Heart right ventricle (tissue), 16 donors: ENCODE measurements at regions not wholly inside any gene's neighbourhood (a gene's known extent, or its start where the extent isn't known, plus 50 kb on each side); places are given as distances from the start of the nearest gene placed in this dataset.
A peak's percentile ranks its signal among the peaks of the same experiment; 100 is the strongest.

Source experiments
- ATAC-seq, 8 donors: fragments of 200-7000 bp; cut with Tn5 transposase; one replicate each; pipeline ENCODE4 v1.9.1; 2020; ENCODE audit warnings: mild to moderate bottlenecking in 8 of 8, moderate library complexity in 8 of 8, moderate number of reproducible peaks in 1 of 8
- DNase-seq, 2 donors: peaks; one replicate each; pipeline ENCODE4 v3.0.0-alpha.2; 2020
- H3K27ac ChIP-seq, 10 donors: fragments of 200-600 bp; sonication (generic) in 2 of 10; one replicate each; pipeline versions ENCODE4 v1.5.0 to v1.8.0; 2020 to 2022; ENCODE audit warnings: mild to moderate bottlenecking in 3 of 10
- H3K27me3 ChIP-seq, 7 donors: fragments of 200-600 bp; one replicate each; pipeline ENCODE4 v1.8.0; 2021 to 2022; ENCODE audit warnings: mild to moderate bottlenecking in 2 of 7
- H3K36me3 ChIP-seq, 9 donors: fragments of 200-600 bp; sonication (generic) in 1 of 9; one replicate each; pipeline versions ENCODE4 v1.5.0 to v1.8.0; 2020 to 2022; ENCODE audit warnings: mild to moderate bottlenecking in 2 of 9
- H3K4me1 ChIP-seq, 9 donors: fragments of 200-600 bp; sonication (generic) in 1 of 9; one replicate each; pipeline versions ENCODE4 v1.5.0 to v1.8.0; 2020 to 2022; ENCODE audit warnings: mild to moderate bottlenecking in 4 of 9
- H3K4me3 ChIP-seq, 10 donors: fragments of 200-600 bp; sonication (generic) in 2 of 10; one replicate each; pipeline versions ENCODE4 v1.5.0 to v1.8.0; 2020 to 2022; ENCODE audit warnings: mild to moderate bottlenecking in 7 of 10, moderate library complexity in 2 of 10
- H3K9me3 ChIP-seq, 11 donors: fragments of 200-600 bp in 10 of 11; sonication (generic) in 2 of 11; one replicate each; pipeline versions ENCODE4 v1.5.0 to v1.8.0; 2013 to 2022; ENCODE audit warnings: mild to moderate bottlenecking in 2 of 11, control low read depth in 1 of 11, moderate library complexity in 1 of 11
- CTCF ChIP-seq, 9 donors: fragments of 200-600 bp; sonication (generic) in 2 of 9; IDR thresholded peaks; one replicate each; pipeline versions ENCODE4 v1.5.0 to v1.8.0; 2021 to 2022; ENCODE audit warnings: antibody characterized with exemption in 9 of 9, mild to moderate bottlenecking in 5 of 9, moderate library complexity in 1 of 9
- WGBS, 2 donors: extraction: QIAGEN DNeasy Blood & Tissue Kit; methylation state at CpG; one replicate each; pipeline ENCODE4 v1.1.7; 2013; ENCODE audit warnings: inconsistent platforms in 1 of 2; 5-methylcytosine and 5-hydroxymethylcytosine counted together
- intact Hi-C, 10 donors: fragments of 100-400 bp; cut with DNase I; formaldehyde crosslinking; loops; one replicate each; pipeline versions ENCODE4 v1.11.1 to v1.14.2; 2022
- donor health status: Arrhythmogenic right ventricular cardiomyopathy.
- donor health status: ischemic (EF 13 %, LVEDD 7.1; RV severe dilation, severe dysfunction).
- donor health status: healthy with polysubstance abuse.
- donor health status: DM: no; HTN: yes; CAD: no.
- donor health status: DM: no; HTN: no; CAD: no.
- donor health status: ischemic (EF 25% LVEDD 6.9; RV normal size, moderate dysfunction).
- donor health status: ischemic (EF 25% LVEDD 5.7; RV mildly dilated, moderate dysfunction).
- donor health status: healthy.
- donor health status: DM: yes; HTN: yes; CAD: no.
- donor health status: Ischemic cardiomyopathy.
- donor health status: ischemic (EF 35%, LVEDD 5.7; RV mildly dilated, moderate dysfunction).
- donor health status: nonischemic (EF 11% LVEDD 7.7; RV severe dilation, severe dysfunction).
- donor health status: DM: yes; HTN: yes; CAD: no.
- donor health status: PGD.
- donor health status: ischemic (EF 29% LVEDD 5.4; RV normal size, mild dysfunction).
- donor health status: nonischemic (EF 23%, LVEDD 6.1; RV moderate dilation, normal function).

GRCh38 chr16:61460020-61460419, 576.2 kb downstream of the CDH8 start:
- no peak for TF ChIP-seq CTCF (IDR thresholded peaks at IDR 0.05)
- H3K27me3 ChIP-seq = no peaks in the 10 kb centered on the region
- H3K9me3 ChIP-seq = peaks cover 0 to 37% (median 11%) of the 10 kb centered on the region in 11 donors
- no peak overlapping the region for H3K4me3 ChIP-seq
- intact Hi-C loops = no loop called here
- DNase-seq = no peak
- H3K4me1 ChIP-seq = no peaks in the 10 kb centered on the region
- 74 to 81% methylated on average over 3 of the region's 3 CpGs for WGBS, 2 donors
- ATAC-seq = no peak
- no peak overlapping the region for H3K27ac ChIP-seq
- H3K36me3 ChIP-seq = no peaks in the 10 kb centered on the region

GRCh38 chr16:61435346-61435745, 600.9 kb downstream of the CDH8 start:
- Histone ChIP-seq H3K4me3 (peak overlapping the region in 2 of 10 donors; percentile 5 to 17), H3K27me3 (no peaks in the 10 kb centered on the region), H3K27ac (no peak overlapping the region), H3K9me3 (no peaks in the 10 kb centered on the region), H3K36me3 (no peaks in the 10 kb centered on the region), H3K4me1 (peaks cover 0 to 6% (median 0%) of the 10 kb centered on the region in 9 donors)
- ATAC-seq (no peak), DNase-seq (no peak)
- TF ChIP-seq CTCF (IDR thresholded peaks at IDR 0.05) = no peak
- intact Hi-C loops = no loop called here
- WGBS, 2 donors = 56 to 60% methylated on average over 2 of the region's 2 CpGs

GRCh38 chr16:61432421-61432820, 603.8 kb downstream of the CDH8 start:
- TF ChIP-seq CTCF (IDR thresholded peaks at IDR 0.05) = peak in 1 of 9 donors; percentile 33
- Histone ChIP-seq H3K4me3 (no peak overlapping the region), H3K4me1 (peaks cover 0 to 6% (median 0%) of the 10 kb centered on the region in 9 donors), H3K9me3 (no peaks in the 10 kb centered on the region), H3K27me3 (no peaks in the 10 kb centered on the region), H3K27ac (no peak overlapping the region), H3K36me3 (no peaks in the 10 kb centered on the region)
- intact Hi-C loops = no loop called here
- 31% methylated on average over 4 of the region's 4 CpGs for WGBS, 2 donors
- DNase-seq (no peak), ATAC-seq (peak in 2 of 8 donors; percentile 48 to 52)

GRCh38 chr16:61421111-61421510, 615.1 kb downstream of the CDH8 start:
- intact Hi-C loops = no loop called here
- no peak for TF ChIP-seq CTCF (IDR thresholded peaks at IDR 0.05)
- Histone ChIP-seq H3K4me3 (no peak overlapping the region), H3K4me1 (no peaks in the 10 kb centered on the region), H3K9me3 (no peaks in the 10 kb centered on the region), H3K36me3 (no peaks in the 10 kb centered on the region), H3K27ac (no peak overlapping the region), H3K27me3 (no peaks in the 10 kb centered on the region)
- no peak for ATAC-seq
- no peak for DNase-seq
- 74 to 77% methylated on average over 4 of the region's 4 CpGs for WGBS, 2 donors
